SK-N-SH treated with all-trans-retinoic acid at 6 μM for 48 hours (cell line): ENCODE measurements at regions not wholly inside any gene's neighbourhood (a gene's known extent, or its start where the extent isn't known, plus 50 kb on each side); places are given as distances from the start of the nearest gene placed in this dataset.

Source experiments
- ATAC-seq: fragments of 200-7000 bp; cut with Tn5 transposase; 3 replicates; pipeline ENCODE4 v1.9.1; 2020; ENCODE audit warnings: mild to moderate bottlenecking, moderate library complexity
- ARNTL ChIP-seq: fragments of 450-650 bp; formaldehyde crosslinking; IDR thresholded peaks from 2 replicates; pipeline ENCODE4 v1.5.0; 2020; ENCODE audit warnings: low read depth, mild to moderate bottlenecking, moderate library complexity, borderline replicate concordance
- BACH2 ChIP-seq: fragments of 250-450 bp; sonication (Bioruptor Pico); IDR thresholded peaks from 2 replicates; pipeline ENCODE4 v1.9.0; 2021; ENCODE audit warnings: mild to moderate bottlenecking, borderline replicate concordance
- CSDC2 ChIP-seq: fragments of 250-450 bp; sonication (Bioruptor Pico); IDR thresholded peaks from 2 replicates; pipeline ENCODE4 v1.5.0; 2020; ENCODE audit warnings: mild to moderate bottlenecking, moderate library complexity
- ESRRG ChIP-seq: fragments of 250-450 bp; sonication (Bioruptor Pico); IDR thresholded peaks from 2 replicates; pipeline ENCODE4 v1.6.1; 2021; ENCODE audit warnings: mild to moderate bottlenecking
- GLIS3 ChIP-seq: fragments of 250-450 bp; sonication (Bioruptor Pico); IDR thresholded peaks from 2 replicates; pipeline ENCODE4 v1.5.0; 2020; ENCODE audit warnings: mild to moderate bottlenecking, moderate library complexity
- ISL1 ChIP-seq: fragments of 250-450 bp; sonication (Bioruptor Pico); IDR thresholded peaks from 2 replicates; pipeline ENCODE4 v2.1.2; 2022; ENCODE audit warnings: mild to moderate bottlenecking, moderate library complexity
- OSR1 ChIP-seq: fragments of 250-450 bp; sonication (Bioruptor Pico); IDR thresholded peaks from 2 replicates; pipeline ENCODE4 v1.8.0; 2022; ENCODE audit warnings: moderate library complexity, mild to moderate bottlenecking, inconsistent platforms
- PPARA ChIP-seq: fragments of 250-450 bp; sonication (Bioruptor Pico); IDR thresholded peaks from 2 replicates; pipeline ENCODE4 v1.5.0; 2020; ENCODE audit warnings: mild to moderate bottlenecking, borderline replicate concordance
- RARB ChIP-seq: fragments of 250-450 bp; sonication (Bioruptor Pico); IDR thresholded peaks from 2 replicates; pipeline ENCODE4 v1.8.0; 2021; ENCODE audit warnings: mild to moderate bottlenecking, moderate library complexity
- SNAI2 ChIP-seq: fragments of 250-450 bp; sonication (Bioruptor Pico); IDR thresholded peaks from 2 replicates; pipeline ENCODE4 v1.5.0; 2020; ENCODE audit warnings: mild to moderate bottlenecking, moderate library complexity
- TCF4 ChIP-seq: fragments of 250-450 bp; sonication (Bioruptor Pico); IDR thresholded peaks from 2 replicates; pipeline ENCODE4 v1.8.0; 2021; ENCODE audit warnings: mild to moderate bottlenecking, moderate library complexity, borderline replicate concordance
- TOX ChIP-seq: fragments of 250-450 bp; sonication (Bioruptor Pico); IDR thresholded peaks from 2 replicates; pipeline ENCODE4 v1.8.0; 2021; ENCODE audit warnings: mild to moderate bottlenecking, moderate library complexity, borderline replicate concordance
- ZC3H10 ChIP-seq: fragments of 250-450 bp; sonication (Bioruptor Pico); IDR thresholded peaks from 2 replicates; pipeline ENCODE4 v1.5.1; 2021; ENCODE audit warnings: mild to moderate bottlenecking, moderate library complexity
- ZFP3 ChIP-seq: fragments of 250-450 bp; sonication (Bioruptor Pico); IDR thresholded peaks from 2 replicates; pipeline ENCODE4 v1.5.0; 2020; ENCODE audit warnings: mild to moderate bottlenecking, moderate library complexity
- ZNF70 ChIP-seq: fragments of 450-650 bp; formaldehyde crosslinking; IDR thresholded peaks from 2 replicates; pipeline ENCODE4 v1.5.0; 2020; ENCODE audit warnings: mild to moderate bottlenecking, moderate library complexity
- ZNF8 ChIP-seq: fragments of 450-650 bp; formaldehyde crosslinking; IDR thresholded peaks from 2 replicates; pipeline ENCODE4 v1.5.0; 2020; ENCODE audit warnings: mild to moderate bottlenecking, moderate library complexity
- TF ChIP-seq, protein P1 (sequence below): fragments of 250-450 bp; sonication (Bioruptor Pico); IDR thresholded peaks from 2 replicates; pipeline ENCODE4 v1.5.0; 2020; ENCODE audit warnings: mild to moderate bottlenecking, moderate library complexity
- TF ChIP-seq, protein P2 (sequence below): fragments of 250-450 bp; sonication (Bioruptor Pico); IDR thresholded peaks from 2 replicates; pipeline ENCODE4 v1.8.0; 2021; ENCODE audit warnings: low read depth, mild to moderate bottlenecking, moderate library complexity, borderline replicate concordance
- TF ChIP-seq, protein P3 (sequence below): fragments of 250-450 bp; sonication (Bioruptor Pico); IDR thresholded peaks from 2 replicates; pipeline ENCODE4 v1.5.1; 2021; ENCODE audit warnings: mild to moderate bottlenecking, moderate library complexity
- TF ChIP-seq, protein P4 (sequence below): fragments of 250-450 bp; sonication (Bioruptor Pico); IDR thresholded peaks from 2 replicates; pipeline ENCODE4 v1.8.0; 2020; ENCODE audit warnings: mild to moderate bottlenecking, moderate library complexity, borderline replicate concordance
- TF ChIP-seq, protein P5 (sequence below): fragments of 250-450 bp; sonication (Bioruptor Pico); IDR thresholded peaks from 2 replicates; pipeline ENCODE4 v1.5.1; 2020; ENCODE audit warnings: low read depth, mild to moderate bottlenecking, moderate library complexity

DNA sequence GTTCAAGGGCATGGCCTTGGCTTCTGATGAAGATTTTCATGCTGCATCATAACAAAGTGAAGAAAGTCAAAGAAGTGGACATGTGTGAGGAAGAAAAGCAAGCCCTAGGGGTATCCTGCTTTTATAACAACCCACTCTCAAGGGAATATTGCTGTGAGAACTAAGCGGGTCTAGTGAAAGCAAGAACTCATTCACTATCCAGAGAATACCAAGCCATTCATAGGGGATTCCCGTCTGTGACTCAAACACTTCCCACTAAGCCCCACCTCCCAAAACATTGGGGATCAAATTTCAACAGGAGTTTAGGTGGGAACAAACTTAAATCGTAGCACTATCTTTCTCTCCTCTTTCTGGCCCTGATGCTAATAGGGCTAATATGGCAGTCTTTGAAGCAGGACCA lies 98.5 kb upstream of the CTTNBP2NL start:
- TF ChIP-seq ESRRG (CRISPR knock-in tag) (no peak), OSR1 (no peak), TOX (CRISPR knock-in tag) (no peak), BACH2 (CRISPR knock-in tag) (no peak), RARB (CRISPR knock-in tag) (no peak), ZNF8 (CRISPR knock-in tag) (no peak), TCF4 (CRISPR knock-in tag) (no peak), PPARA (CRISPR knock-in tag) (no peak), GLIS3 (no peak)
- TF ChIP-seq, protein P1, sequence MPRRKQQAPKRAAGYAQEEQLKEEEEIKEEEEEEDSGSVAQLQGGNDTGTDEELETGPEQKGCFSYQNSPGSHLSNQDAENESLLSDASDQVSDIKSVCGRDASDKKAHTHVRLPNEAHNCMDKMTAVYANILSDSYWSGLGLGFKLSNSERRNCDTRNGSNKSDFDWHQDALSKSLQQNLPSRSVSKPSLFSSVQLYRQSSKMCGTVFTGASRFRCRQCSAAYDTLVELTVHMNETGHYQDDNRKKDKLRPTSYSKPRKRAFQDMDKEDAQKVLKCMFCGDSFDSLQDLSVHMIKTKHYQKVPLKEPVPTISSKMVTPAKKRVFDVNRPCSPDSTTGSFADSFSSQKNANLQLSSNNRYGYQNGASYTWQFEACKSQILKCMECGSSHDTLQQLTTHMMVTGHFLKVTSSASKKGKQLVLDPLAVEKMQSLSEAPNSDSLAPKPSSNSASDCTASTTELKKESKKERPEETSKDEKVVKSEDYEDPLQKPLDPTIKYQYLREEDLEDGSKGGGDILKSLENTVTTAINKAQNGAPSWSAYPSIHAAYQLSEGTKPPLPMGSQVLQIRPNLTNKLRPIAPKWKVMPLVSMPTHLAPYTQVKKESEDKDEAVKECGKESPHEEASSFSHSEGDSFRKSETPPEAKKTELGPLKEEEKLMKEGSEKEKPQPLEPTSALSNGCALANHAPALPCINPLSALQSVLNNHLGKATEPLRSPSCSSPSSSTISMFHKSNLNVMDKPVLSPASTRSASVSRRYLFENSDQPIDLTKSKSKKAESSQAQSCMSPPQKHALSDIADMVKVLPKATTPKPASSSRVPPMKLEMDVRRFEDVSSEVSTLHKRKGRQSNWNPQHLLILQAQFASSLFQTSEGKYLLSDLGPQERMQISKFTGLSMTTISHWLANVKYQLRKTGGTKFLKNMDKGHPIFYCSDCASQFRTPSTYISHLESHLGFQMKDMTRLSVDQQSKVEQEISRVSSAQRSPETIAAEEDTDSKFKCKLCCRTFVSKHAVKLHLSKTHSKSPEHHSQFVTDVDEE (CRISPR knock-in tag) = no peak
- TF ChIP-seq, protein P2, sequence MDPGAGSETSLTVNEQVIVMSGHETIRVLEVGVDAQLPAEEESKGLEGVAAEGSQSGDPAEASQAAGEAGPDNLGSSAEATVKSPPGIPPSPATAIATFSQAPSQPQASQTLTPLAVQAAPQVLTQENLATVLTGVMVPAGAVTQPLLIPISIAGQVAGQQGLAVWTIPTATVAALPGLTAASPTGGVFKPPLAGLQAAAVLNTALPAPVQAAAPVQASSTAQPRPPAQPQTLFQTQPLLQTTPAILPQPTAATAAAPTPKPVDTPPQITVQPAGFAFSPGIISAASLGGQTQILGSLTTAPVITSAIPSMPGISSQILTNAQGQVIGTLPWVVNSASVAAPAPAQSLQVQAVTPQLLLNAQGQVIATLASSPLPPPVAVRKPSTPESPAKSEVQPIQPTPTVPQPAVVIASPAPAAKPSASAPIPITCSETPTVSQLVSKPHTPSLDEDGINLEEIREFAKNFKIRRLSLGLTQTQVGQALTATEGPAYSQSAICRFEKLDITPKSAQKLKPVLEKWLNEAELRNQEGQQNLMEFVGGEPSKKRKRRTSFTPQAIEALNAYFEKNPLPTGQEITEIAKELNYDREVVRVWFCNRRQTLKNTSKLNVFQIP = no peak
- ATAC-seq = no peak

DNA sequence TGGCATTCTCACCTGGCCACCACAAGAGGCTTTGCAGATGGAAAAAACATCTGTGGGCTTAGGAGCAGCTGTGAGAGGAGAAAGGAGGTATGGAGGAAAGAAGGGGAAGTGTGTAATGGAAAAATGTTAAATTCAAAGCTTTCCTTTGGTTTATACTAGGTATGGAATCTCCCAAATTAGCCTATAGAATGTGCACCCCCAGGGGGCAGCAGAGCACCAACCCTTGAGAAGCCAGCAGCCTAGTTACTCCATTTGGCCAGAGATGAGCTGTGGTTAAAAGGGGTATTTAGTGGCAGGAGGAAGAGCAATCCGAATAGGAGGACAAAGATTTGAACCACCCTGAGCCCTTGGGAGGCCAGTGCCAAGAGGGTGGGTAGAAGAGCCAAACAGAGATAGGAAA lies 97.5 kb upstream of the CTTNBP2NL start:
- TF ChIP-seq CSDC2 (CRISPR knock-in tag) (no peak), SNAI2 (CRISPR knock-in tag) (no peak), ZC3H10 (CRISPR knock-in tag) (no peak), BACH2 (CRISPR knock-in tag) (no peak), ARNTL (CRISPR knock-in tag) (no peak), ZNF70 (CRISPR knock-in tag) (no peak), ZFP3 (no peak), RARB (CRISPR knock-in tag) (no peak), ZNF8 (CRISPR knock-in tag) (no peak), TOX (CRISPR knock-in tag) (no peak), ESRRG (CRISPR knock-in tag) (no peak), PPARA (CRISPR knock-in tag) (no peak), ISL1 (CRISPR knock-in tag) (no peak), TCF4 (CRISPR knock-in tag) (no peak)
- TF ChIP-seq, protein P3, sequence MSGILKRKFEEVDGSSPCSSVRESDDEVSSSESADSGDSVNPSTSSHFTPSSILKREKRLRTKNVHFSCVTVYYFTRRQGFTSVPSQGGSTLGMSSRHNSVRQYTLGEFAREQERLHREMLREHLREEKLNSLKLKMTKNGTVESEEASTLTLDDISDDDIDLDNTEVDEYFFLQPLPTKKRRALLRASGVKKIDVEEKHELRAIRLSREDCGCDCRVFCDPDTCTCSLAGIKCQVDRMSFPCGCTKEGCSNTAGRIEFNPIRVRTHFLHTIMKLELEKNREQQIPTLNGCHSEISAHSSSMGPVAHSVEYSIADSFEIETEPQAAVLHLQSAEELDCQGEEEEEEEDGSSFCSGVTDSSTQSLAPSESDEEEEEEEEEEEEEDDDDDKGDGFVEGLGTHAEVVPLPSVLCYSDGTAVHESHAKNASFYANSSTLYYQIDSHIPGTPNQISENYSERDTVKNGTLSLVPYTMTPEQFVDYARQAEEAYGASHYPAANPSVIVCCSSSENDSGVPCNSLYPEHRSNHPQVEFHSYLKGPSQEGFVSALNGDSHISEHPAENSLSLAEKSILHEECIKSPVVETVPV (CRISPR knock-in tag) = no peak
- TF ChIP-seq, protein P1 (CRISPR knock-in tag) = no peak
- TF ChIP-seq, protein P4, sequence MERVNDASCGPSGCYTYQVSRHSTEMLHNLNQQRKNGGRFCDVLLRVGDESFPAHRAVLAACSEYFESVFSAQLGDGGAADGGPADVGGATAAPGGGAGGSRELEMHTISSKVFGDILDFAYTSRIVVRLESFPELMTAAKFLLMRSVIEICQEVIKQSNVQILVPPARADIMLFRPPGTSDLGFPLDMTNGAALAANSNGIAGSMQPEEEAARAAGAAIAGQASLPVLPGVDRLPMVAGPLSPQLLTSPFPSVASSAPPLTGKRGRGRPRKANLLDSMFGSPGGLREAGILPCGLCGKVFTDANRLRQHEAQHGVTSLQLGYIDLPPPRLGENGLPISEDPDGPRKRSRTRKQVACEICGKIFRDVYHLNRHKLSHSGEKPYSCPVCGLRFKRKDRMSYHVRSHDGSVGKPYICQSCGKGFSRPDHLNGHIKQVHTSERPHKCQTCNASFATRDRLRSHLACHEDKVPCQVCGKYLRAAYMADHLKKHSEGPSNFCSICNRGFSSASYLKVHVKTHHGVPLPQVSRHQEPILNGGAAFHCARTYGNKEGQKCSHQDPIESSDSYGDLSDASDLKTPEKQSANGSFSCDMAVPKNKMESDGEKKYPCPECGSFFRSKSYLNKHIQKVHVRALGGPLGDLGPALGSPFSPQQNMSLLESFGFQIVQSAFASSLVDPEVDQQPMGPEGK (CRISPR knock-in tag) = no peak
- TF ChIP-seq, protein P2 = no peak
- TF ChIP-seq, protein P5, sequence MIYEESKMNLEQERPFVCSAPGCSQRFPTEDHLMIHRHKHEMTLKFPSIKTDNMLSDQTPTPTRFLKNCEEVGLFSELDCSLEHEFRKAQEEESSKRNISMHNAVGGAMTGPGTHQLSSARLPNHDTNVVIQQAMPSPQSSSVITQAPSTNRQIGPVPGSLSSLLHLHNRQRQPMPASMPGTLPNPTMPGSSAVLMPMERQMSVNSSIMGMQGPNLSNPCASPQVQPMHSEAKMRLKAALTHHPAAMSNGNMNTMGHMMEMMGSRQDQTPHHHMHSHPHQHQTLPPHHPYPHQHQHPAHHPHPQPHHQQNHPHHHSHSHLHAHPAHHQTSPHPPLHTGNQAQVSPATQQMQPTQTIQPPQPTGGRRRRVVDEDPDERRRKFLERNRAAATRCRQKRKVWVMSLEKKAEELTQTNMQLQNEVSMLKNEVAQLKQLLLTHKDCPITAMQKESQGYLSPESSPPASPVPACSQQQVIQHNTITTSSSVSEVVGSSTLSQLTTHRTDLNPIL (CRISPR knock-in tag) = no peak
- ATAC-seq = peak; percentile 82
